GM18520 (cell line): ENCODE measurements at regions not wholly inside any gene's neighbourhood (a gene's known extent, or its start where the extent isn't known, plus 50 kb on each side); places are given as distances from the start of the nearest gene placed in this dataset.
"Not testable (repeated sequence)": the region's sequence is repeated elsewhere in the genome, so short reads cannot be mapped to it uniquely, and the experiment has no call there.

Source experiments
- ATAC-seq: cut with Tn5 transposase; IDR thresholded peaks from one replicate; pipeline ENCODE4 v1.9.1; 2021; ENCODE audit not compliant: unreplicated experiment

DNA sequence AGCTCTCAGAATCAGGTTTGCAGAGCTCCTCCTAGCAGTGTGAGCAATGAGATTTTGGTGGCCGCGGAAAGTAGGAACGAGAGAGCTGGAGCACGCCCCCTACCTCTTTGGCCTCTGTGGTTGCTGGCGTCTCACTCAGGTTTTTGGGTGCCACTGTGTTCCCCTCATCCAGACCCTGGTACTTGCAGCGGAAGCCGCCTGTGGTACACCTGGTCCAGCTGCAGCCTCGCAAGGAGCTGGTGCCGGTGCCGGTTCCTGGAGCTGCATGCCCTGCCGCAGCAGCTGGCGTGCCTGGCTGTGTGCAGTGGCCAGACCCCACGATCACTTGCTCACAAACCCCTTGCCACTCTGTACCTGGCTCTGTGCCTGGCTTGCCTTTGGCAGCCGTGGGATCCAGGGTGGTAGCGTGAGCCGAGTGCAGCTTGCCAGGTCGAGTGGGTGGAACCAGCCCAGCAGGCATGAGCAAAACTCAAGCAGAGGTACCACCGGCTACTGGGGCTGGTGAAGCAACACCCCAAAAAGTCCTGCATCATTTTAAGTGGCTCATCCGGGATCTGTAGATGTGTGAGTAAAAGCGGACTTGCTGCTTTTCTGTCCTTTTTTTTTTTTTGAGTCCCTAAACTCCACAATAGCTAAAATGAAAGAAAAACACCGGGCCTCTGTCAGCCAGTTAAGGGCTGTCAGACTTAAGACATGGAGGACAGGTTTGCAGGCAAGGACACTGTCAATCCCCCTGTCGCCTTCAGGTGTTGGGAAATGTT, 844.9 kb downstream of the KCNT2 start:
- ATAC-seq = no peak

DNA sequence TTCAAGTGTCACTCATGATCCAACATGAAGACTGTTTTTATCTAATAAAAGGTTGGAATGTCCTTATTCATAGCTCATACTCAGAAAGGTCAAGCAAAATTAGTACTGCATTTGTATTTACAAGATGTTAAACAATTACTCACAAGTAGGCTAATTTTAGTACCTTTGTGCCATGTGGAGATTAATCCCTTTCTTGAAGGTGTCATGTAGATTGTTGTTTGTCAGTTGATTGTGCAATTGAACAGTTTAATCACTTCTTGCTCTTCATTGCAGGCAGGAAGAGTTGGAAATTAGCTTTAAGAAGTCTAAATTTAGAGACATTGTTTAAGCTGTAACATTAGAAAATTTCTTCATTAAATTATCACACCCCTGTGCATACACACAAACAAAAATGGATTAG, 847.1 kb downstream of the KCNT2 start:
- ATAC-seq = no peak

GRCh38 chr1:195756109-195756508, 852.1 kb downstream of the KCNT2 start:
- no peak for ATAC-seq

DNA sequence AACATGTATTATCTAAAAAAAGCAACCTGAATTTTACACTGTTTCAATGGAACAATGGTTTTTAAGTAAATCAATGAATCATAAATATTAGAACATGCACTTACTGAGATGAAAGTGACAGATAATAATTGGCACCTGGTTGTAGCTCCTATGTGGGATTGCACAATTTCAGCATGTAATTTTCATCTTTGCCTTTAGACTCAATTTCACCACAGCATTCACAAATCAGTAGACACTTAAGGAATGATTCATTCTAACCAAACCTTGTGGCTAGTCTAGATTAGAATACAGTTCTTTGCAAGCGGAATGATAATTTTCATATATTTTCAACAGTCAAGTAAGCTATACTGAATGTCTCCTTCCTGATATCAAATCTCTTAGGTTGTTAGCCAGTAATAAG, 853.4 kb downstream of the KCNT2 start:
- ATAC-seq = no peak

DNA sequence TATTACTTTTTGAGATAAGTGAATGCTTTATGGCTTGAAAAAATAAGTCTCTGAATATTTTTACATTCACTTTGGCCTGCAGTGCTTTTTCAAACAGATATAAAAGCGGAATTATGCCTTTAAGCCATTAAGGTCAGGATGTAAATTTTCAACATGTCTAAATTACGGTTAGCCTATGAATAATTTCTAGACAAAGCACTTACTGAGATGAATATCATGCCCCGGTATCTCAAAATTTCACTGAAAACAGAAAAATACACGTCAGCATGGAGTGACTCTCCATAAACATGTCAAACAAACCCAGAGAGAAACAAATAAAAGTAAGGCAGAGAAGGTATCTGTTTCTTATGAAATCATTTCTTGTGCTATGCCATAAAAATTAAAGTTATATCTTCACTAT, 853.9 kb downstream of the KCNT2 start:
- ATAC-seq = no peak

GRCh38 chr1:195748969-195749368, 859.3 kb downstream of the KCNT2 start:
- ATAC-seq = no peak

GRCh38 chr1:195745189-195746010, 862.8 kb downstream of the KCNT2 start:
- ATAC-seq = no peak

DNA sequence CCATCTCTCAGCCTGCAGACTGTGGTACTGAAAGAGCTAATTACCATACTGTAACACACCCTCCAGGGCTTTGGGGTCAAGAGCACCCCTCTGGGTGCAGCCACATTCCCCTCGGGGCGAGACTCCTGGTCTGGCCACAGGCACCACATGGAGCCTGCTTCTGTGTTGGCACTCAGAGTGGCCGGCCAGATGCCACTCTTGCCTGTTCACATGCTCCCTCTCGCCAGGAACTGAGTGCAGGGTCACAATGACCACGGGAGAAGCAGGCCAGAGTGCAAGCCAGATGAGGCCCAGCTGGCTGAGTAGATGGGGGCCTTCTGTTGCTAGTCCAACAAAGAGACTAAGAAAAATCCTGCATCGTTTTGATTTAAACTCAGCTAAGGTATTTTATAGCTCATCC, 864.0 kb downstream of the KCNT2 start:
- ATAC-seq = no peak

DNA sequence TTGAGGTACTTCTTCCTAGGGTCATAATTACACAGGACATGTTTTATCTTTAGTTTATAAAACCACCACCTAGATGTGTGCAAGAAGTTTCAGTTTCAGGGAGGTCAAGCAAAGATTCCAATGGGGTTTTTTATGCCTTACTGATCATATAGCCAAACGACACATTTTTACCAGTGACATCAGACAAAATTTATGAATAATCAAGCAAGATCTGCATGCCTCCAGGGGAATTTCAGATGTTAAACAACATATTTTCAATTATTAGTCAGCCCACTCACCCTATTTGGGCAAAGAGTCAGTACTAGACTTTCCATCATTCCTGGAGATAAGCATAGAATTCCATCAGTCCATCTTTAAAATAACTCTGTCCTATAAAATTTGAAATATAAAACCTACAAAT, 867.4 kb downstream of the KCNT2 start:
- no peak for ATAC-seq

- no peak for ATAC-seq
These were observed 869.1 kb downstream of the KCNT2 start for GRCh38 chr1:195738966-195739650.

- ATAC-seq = no peak
These were observed 873.1 kb downstream of the KCNT2 start for GRCh38 chr1:195735140-195735539.

GRCh38 chr1:195733826-195734225, 874.4 kb downstream of the KCNT2 start:
- ATAC-seq = no peak

DNA sequence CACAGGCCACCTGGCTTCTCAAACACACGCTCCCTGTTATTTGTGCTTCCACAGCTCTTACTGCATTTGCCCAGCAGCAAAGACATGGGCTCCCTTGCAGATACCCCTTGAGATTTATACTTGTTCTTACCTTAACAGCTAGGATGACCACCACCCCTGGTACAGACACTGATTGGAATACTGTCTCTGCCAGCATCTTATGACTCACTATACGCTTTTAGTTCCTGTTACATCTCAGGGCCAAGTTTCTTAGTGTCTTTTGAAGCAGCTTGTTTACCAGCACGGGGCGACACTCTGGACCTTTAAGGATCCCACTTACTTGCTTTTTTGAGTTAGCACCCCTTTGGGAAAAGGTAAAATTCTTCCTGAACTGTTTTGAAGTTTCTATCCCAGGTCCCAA, 874.8 kb downstream of the KCNT2 start:
- ATAC-seq = no peak

DNA sequence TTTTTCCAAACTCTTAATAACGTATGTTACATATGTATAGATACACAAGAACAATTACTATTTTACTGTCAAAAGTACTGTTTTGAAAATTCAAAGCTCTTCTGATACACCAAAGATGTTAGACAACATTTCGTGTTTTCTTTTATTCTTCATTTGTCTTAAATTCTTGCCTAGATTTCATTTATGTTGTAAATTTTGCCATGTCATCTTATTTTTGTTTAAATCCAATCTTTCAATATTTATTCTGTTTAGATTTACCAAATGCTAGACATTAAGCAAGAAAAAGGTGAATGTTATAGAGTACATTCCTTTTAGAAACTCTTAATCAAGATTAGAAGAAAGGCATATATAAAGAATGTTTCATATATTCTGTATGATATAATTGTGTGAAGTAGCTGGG, 876.9 kb downstream of the KCNT2 start:
- ATAC-seq = no peak

- no peak for ATAC-seq
These were observed 884.4 kb downstream of the KCNT2 start for GRCh38 chr1:195723796-195724194.

GRCh38 chr1:195722852-195723795, 885.1 kb downstream of the KCNT2 start:
- ATAC-seq = not testable (repeated sequence)

GRCh38 chr1:195722146-195722545, 886.1 kb downstream of the KCNT2 start:
- not testable (repeated sequence) for ATAC-seq

GRCh38 chr1:195721210-195721971, 886.8 kb downstream of the KCNT2 start:
- ATAC-seq = no peak

GRCh38 chr1:195717651-195718050, 890.6 kb downstream of the KCNT2 start:
- no peak for ATAC-seq

- ATAC-seq = no peak
These were observed 892.6 kb downstream of the KCNT2 start for GRCh38 chr1:195715652-195716051.
